MG63 (cell line): ENCODE measurements at regions not wholly inside any gene's neighbourhood (a gene's known extent, or its start where the extent isn't known, plus 50 kb on each side); places are given as distances from the start of the nearest gene placed in this dataset.

Source experiments
- DNase-seq: peaks from one replicate; pipeline ENCODE4 v3.0.0-alpha.2; 2020
- H3K27me3 ChIP-seq: fragments of 250-450 bp; sonication (Bioruptor Pico); 2 replicates; pipeline ENCODE4 v1.5.1; 2020; ENCODE audit warnings: mild to moderate bottlenecking, moderate library complexity
- H3K36me3 ChIP-seq: fragments of 250-450 bp; sonication (Bioruptor Pico); 2 replicates; pipeline ENCODE4 v1.5.1; 2020; ENCODE audit warnings: mild to moderate bottlenecking, moderate library complexity
- H3K4me3 ChIP-seq: fragments of 250-450 bp; sonication (Bioruptor Pico); 2 replicates; pipeline ENCODE4 v1.5.1; 2020; ENCODE audit warnings: mild to moderate bottlenecking, moderate library complexity
- H3K9me3 ChIP-seq: fragments of 250-450 bp; sonication (Bioruptor Pico); 2 replicates; pipeline ENCODE4 v1.5.1; 2020; ENCODE audit warnings: mild to moderate bottlenecking, moderate library complexity

- H3K9me3 ChIP-seq, result peaks cover 11% of the 10 kb centered on the region
- H3K36me3 ChIP-seq, result no peaks in the 10 kb centered on the region
- DNase-seq, result no peak
Measured at GRCh38 chr21:38183961-38184360, 72.8 kb upstream of the KCNJ15 start.

GRCh38 chr21:38186661-38187270 is 70.0 kb upstream of the KCNJ15 start:
- no peak for DNase-seq
- peaks cover 11% of the 10 kb centered on the region for H3K9me3 ChIP-seq
- H3K27me3 ChIP-seq, result peaks cover 2% of the 10 kb centered on the region; the same call in 1 of the 2 replicates
- no peak overlapping the region for H3K4me3 ChIP-seq
- H3K36me3 ChIP-seq, result no peaks in the 10 kb centered on the region

More at GRCh38 chr21:38183961-38184360, 72.8 kb upstream of the KCNJ15 start:
- Histone ChIP-seq H3K27me3 (peaks cover 2% of the 10 kb centered on the region; the same call in 1 of the 2 replicates), H3K4me3 (no peak overlapping the region)

GRCh38 chr21:38188037-38188436 is 68.8 kb upstream of the KCNJ15 start:
- no peak overlapping the region for H3K4me3 ChIP-seq
- peaks cover 11% of the 10 kb centered on the region for H3K9me3 ChIP-seq
- H3K27me3 ChIP-seq, result peaks cover 2% of the 10 kb centered on the region; the same call in 1 of the 2 replicates
- no peak for DNase-seq
- H3K36me3 ChIP-seq, result no peaks in the 10 kb centered on the region

- DNase-seq, result no peak
- Histone ChIP-seq H3K9me3 (no peaks in the 10 kb centered on the region), H3K36me3 (no peaks in the 10 kb centered on the region), H3K4me3 (no peak overlapping the region), H3K27me3 (peaks cover 5% of the 10 kb centered on the region)
Measured at GRCh38 chr21:38196036-38196435, 60.8 kb upstream of the KCNJ15 start.

GRCh38 chr21:38202811-38203210 is 54.0 kb upstream of the KCNJ15 start:
- Histone ChIP-seq H3K27me3 (peaks cover 1% of the 10 kb centered on the region), H3K9me3 (no peaks in the 10 kb centered on the region), H3K36me3 (no peaks in the 10 kb centered on the region), H3K4me3 (no peak overlapping the region)
- DNase-seq, result no peak

- H3K36me3 ChIP-seq, result no peaks in the 10 kb centered on the region
- no peak overlapping the region for H3K4me3 ChIP-seq
- no peak for DNase-seq
- no peaks in the 10 kb centered on the region; the same call in 1 of the 2 replicates for H3K27me3 ChIP-seq
- H3K9me3 ChIP-seq, result no peaks in the 10 kb centered on the region
Measured at GRCh38 chr21:38203229-38203628, 53.6 kb upstream of the KCNJ15 start.

GRCh38 chr21:38205940-38206339 is 50.9 kb upstream of the KCNJ15 start:
- Histone ChIP-seq H3K4me3 (no peak overlapping the region), H3K9me3 (peaks cover 6% of the 10 kb centered on the region), H3K36me3 (no peaks in the 10 kb centered on the region), H3K27me3 (peaks cover 8% of the 10 kb centered on the region)
- no peak for DNase-seq

- Histone ChIP-seq H3K4me3 (no peak overlapping the region), H3K36me3 (no peaks in the 10 kb centered on the region), H3K27me3 (peaks cover 14% of the 10 kb centered on the region), H3K9me3 (peaks cover 6% of the 10 kb centered on the region)
- DNase-seq, result no peak
Measured at GRCh38 chr21:38206646-38207045, 50.1 kb upstream of the KCNJ15 start.
